ENCODE measurements at regions not wholly inside any gene's neighbourhood (a gene's known extent, or its start where the extent isn't known, plus 50 kb on each side); places are given as distances from the start of the nearest gene placed in this dataset.

- no peak for DNase-seq (ENCODE audit: low read depth)
Observed at GRCh38 chr12:12016284-12017100, 54.2 kb upstream of the BCL2L14 start.

GRCh38 chr12:12017135-12017581, 53.6 kb upstream of the BCL2L14 start:
- no peak for DNase-seq (ENCODE audit: low read depth)

- no peak for DNase-seq (ENCODE audit: low read depth)
Observed at GRCh38 chr12:12017798-12018197, 52.9 kb upstream of the BCL2L14 start.

- no peak for DNase-seq (ENCODE audit: low read depth)
Observed at GRCh38 chr12:12018454-12018853, 52.3 kb upstream of the BCL2L14 start.

- no peak for DNase-seq (ENCODE audit: low read depth)
Observed at GRCh38 chr12:12019881-12020280, 50.9 kb upstream of the BCL2L14 start.

- no peak for DNase-seq (ENCODE audit: low read depth)
Observed at GRCh38 chr12:12020762-12021161, 50.0 kb upstream of the BCL2L14 start.

Data from non-pigmented ciliary epithelial cell (primary cell).